ENCODE measurements at regions not wholly inside any gene's neighbourhood (a gene's known extent, or its start where the extent isn't known, plus 50 kb on each side); places are given as distances from the start of the nearest gene placed in this dataset.

DNA sequence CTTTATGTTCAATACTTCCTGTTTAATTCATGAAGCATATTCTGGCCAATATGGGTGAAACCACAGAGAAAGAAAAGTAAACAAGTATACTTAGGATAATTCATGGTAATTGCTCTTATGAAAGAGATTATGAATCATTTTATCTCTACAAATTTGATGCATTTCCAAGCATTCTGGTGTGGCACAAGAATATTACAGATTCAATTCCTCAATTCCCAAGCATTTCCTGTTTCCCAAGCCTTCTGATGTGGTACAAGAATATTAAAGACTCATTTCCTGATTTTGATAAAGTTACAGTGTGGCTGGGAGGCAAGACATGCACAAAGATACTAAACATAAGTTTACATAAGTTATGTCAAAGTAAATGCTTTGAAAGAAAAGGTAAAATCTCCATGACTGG is 126.1 kb upstream of the NUDT7 start:
- Histone ChIP-seq H3K79me2 (ENCODE audit: insufficient read depth, low read length) (no peaks in the 10 kb centered on the region), H2AFZ (ENCODE audit: low read length) (no peak overlapping the region), H3K4me2 (ENCODE audit: low read length) (no peak overlapping the region), H3F3A (ENCODE audit: insufficient read depth, low read length) (no peaks in the 10 kb centered on the region), H3K9me3 (ENCODE audit: low read length) (no peaks in the 10 kb centered on the region), H3K4me1 (ENCODE audit: insufficient read depth, low read length, severe bottlenecking) (no peaks in the 10 kb centered on the region), H3K4me3 (ENCODE audit: low read depth, low read length, poor library complexity, severe bottlenecking) (no peak overlapping the region), H4K20me1 (ENCODE audit: insufficient read depth, low read length) (no peaks in the 10 kb centered on the region), H3K27ac (ENCODE audit: low read depth, low read length, poor library complexity, severe bottlenecking) (no peak overlapping the region), H3K36me3 (ENCODE audit: insufficient read depth, low read length) (no peaks in the 10 kb centered on the region), H3K27me3 (ENCODE audit: insufficient read depth, low read length) (no peaks in the 10 kb centered on the region), H3K9ac (ENCODE audit: low read length) (no peak overlapping the region), H3K9me2 (ENCODE audit: low read depth, low read length) (no peaks in the 10 kb centered on the region)
- TF ChIP-seq, protein P1, sequence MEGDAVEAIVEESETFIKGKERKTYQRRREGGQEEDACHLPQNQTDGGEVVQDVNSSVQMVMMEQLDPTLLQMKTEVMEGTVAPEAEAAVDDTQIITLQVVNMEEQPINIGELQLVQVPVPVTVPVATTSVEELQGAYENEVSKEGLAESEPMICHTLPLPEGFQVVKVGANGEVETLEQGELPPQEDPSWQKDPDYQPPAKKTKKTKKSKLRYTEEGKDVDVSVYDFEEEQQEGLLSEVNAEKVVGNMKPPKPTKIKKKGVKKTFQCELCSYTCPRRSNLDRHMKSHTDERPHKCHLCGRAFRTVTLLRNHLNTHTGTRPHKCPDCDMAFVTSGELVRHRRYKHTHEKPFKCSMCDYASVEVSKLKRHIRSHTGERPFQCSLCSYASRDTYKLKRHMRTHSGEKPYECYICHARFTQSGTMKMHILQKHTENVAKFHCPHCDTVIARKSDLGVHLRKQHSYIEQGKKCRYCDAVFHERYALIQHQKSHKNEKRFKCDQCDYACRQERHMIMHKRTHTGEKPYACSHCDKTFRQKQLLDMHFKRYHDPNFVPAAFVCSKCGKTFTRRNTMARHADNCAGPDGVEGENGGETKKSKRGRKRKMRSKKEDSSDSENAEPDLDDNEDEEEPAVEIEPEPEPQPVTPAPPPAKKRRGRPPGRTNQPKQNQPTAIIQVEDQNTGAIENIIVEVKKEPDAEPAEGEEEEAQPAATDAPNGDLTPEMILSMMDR (IDR thresholded peaks at IDR 0.05; ENCODE audit: low read length), result no peak
- no peak for TF ChIP-seq EZH2 (IDR thresholded peaks at IDR 0.05; ENCODE audit: borderline replicate concordance, low read length)

DNA sequence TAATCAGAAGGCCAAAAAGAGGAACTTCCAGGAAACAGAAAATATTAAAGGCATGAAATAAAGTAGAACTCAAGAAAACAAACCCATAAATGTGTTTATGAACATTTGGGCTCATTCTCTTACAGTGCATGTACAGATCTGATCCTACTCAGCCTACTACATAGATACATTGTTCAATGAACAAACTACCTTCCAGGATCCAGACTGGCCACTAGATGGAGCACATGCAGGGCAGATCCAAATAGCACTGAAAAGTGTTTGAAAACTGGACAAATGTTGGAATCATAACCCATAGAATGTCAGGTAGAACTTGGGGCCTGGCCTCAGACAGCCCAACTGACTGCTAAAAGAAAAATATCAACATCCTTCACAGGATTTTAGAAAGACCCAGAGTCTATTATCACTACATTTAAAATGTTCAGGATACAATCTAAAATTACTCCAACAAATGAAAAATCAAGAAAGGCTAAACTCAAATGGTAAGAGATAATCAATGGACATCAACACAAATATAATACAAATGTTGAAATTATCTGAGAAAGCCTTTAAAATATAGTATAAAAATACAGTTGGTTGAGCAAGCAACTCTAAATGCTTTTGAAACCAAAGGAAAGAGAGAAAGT is 122.4 kb upstream of the NUDT7 start:
- TF ChIP-seq EZH2 (IDR thresholded peaks at IDR 0.05; ENCODE audit: borderline replicate concordance, low read length), result no peak
- TF ChIP-seq, protein P1 (IDR thresholded peaks at IDR 0.05; ENCODE audit: low read length), result peak; percentile 78
- Histone ChIP-seq H3K9me2 (ENCODE audit: low read depth, low read length) (no peaks in the 10 kb centered on the region), H3K27ac (ENCODE audit: low read depth, low read length, poor library complexity, severe bottlenecking) (no peak overlapping the region), H4K20me1 (ENCODE audit: insufficient read depth, low read length) (no peaks in the 10 kb centered on the region), H3K79me2 (ENCODE audit: insufficient read depth, low read length) (no peaks in the 10 kb centered on the region), H3K27me3 (ENCODE audit: insufficient read depth, low read length) (no peaks in the 10 kb centered on the region), H3K9ac (ENCODE audit: low read length) (no peak overlapping the region), H3K4me1 (ENCODE audit: insufficient read depth, low read length, severe bottlenecking) (no peaks in the 10 kb centered on the region), H3K36me3 (ENCODE audit: insufficient read depth, low read length) (no peaks in the 10 kb centered on the region), H3K4me2 (ENCODE audit: low read length) (no peak overlapping the region), H3K4me3 (ENCODE audit: low read depth, low read length, poor library complexity, severe bottlenecking) (no peak overlapping the region), H2AFZ (ENCODE audit: low read length) (no peak overlapping the region), H3K9me3 (ENCODE audit: low read length) (no peaks in the 10 kb centered on the region), H3F3A (ENCODE audit: insufficient read depth, low read length) (no peaks in the 10 kb centered on the region)

DNA sequence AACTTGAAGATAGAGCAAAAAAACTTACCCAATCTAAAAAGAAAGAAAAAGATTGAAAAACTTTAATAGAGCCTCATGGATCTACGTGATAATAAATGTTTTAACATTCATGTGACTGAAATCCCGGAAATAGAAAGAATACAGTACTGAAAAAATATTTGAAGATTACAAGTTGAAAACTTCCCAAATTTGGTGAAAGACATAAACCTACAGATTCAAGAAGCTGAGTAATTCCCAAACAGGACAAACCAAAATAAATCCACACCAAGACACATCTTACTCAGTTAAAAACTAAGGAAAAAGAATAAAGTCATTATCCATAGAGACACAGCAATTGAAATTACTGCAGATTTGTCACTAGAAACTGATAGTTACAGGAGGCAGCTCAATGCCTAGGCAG is 121.8 kb upstream of the NUDT7 start:
- no peaks in the 10 kb centered on the region for H3K79me2 ChIP-seq (ENCODE audit: insufficient read depth, low read length)
- H3K4me2 ChIP-seq (ENCODE audit: low read length), result no peak overlapping the region
- no peak overlapping the region for H3K4me3 ChIP-seq (ENCODE audit: low read depth, low read length, poor library complexity, severe bottlenecking)
- H2AFZ ChIP-seq (ENCODE audit: low read length), result no peak overlapping the region
- TF ChIP-seq, protein P1 (IDR thresholded peaks at IDR 0.05; ENCODE audit: low read length), result no peak
- no peak for TF ChIP-seq EZH2 (IDR thresholded peaks at IDR 0.05; ENCODE audit: borderline replicate concordance, low read length)
- H3K9me3 ChIP-seq (ENCODE audit: low read length), result no peaks in the 10 kb centered on the region
- no peaks in the 10 kb centered on the region for H3K36me3 ChIP-seq (ENCODE audit: insufficient read depth, low read length)
- no peak overlapping the region for H3K27ac ChIP-seq (ENCODE audit: low read depth, low read length, poor library complexity, severe bottlenecking)
- no peak overlapping the region for H3K9ac ChIP-seq (ENCODE audit: low read length)
- H3K9me2 ChIP-seq (ENCODE audit: low read depth, low read length), result no peaks in the 10 kb centered on the region
- no peaks in the 10 kb centered on the region for H3F3A ChIP-seq (ENCODE audit: insufficient read depth, low read length)
- no peaks in the 10 kb centered on the region for H3K4me1 ChIP-seq (ENCODE audit: insufficient read depth, low read length, severe bottlenecking)
- no peaks in the 10 kb centered on the region for H4K20me1 ChIP-seq (ENCODE audit: insufficient read depth, low read length)
- no peaks in the 10 kb centered on the region for H3K27me3 ChIP-seq (ENCODE audit: insufficient read depth, low read length)
